NCI-H446 (cell line): ENCODE measurements at regions not wholly inside any gene's neighbourhood (a gene's known extent, or its start where the extent isn't known, plus 50 kb on each side); places are given as distances from the start of the nearest gene placed in this dataset.

Source experiments
- DNase-seq, 2 experiments: peaks; one replicate each; lab custom pipeline; 2025; lab: John Stamatoyannopoulos, UW

DNA sequence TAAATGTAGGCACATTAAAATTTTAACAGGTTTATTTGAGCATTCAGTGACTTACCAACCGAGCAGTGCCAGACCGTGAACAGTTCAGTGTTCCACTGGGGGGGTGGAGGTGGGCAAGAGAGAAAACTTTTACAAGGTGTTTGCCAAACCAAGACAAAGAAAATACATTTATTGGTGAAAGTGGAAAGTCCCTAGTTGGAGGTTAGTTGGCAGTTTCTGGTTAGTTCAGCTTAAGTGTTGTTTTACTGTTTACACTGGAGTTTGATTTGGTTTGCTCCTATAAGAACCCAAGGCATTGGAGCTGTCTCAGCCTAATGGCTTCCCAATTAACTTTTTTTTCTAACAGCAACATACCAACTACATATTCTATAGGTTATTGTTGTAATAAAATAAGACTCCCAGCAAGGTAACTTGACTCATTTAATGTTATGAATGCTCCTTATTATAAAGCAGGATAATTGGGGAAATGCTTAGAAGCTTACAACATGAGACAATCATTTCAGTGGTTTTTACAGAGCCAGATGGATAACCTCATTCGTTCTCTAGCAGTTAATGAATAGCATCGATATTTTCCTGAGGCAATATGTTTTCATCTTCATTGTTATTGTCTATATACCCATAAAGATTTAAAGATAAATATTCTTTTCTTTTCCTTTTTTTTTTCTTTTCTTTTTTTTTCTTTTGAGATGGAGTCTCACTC is 115.8 kb downstream of the ETNK1 start:
- no peak for DNase-seq

DNA sequence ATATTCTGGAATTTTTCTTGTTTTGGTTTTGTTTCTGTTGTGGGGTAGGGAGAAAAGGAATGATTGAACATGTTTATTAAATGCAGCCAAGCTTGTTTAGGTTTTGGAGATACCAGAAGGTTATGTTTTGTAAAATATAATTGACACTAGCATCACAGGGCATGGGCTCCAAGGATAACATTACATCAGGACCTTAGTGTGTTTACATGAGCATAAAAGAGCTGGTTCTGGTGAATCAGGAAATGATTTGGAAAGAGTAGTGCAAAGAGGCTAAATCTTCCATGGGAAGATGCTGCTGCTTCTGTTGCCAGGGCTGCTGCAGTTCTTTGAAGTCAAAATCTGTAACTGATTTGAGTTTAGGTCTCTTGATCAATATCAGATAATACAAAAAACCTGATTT is 118.7 kb downstream of the ETNK1 start:
- no peak for DNase-seq

- DNase-seq, result no peak
These were observed 119.2 kb downstream of the ETNK1 start for GRCh38 chr12:22744197-22744596.

GRCh38 chr12:22746720-22747119 is 121.7 kb downstream of the ETNK1 start:
- no peak for DNase-seq

- DNase-seq, result no peak
These were observed 130.7 kb downstream of the ETNK1 start for GRCh38 chr12:22755629-22756028.

DNA sequence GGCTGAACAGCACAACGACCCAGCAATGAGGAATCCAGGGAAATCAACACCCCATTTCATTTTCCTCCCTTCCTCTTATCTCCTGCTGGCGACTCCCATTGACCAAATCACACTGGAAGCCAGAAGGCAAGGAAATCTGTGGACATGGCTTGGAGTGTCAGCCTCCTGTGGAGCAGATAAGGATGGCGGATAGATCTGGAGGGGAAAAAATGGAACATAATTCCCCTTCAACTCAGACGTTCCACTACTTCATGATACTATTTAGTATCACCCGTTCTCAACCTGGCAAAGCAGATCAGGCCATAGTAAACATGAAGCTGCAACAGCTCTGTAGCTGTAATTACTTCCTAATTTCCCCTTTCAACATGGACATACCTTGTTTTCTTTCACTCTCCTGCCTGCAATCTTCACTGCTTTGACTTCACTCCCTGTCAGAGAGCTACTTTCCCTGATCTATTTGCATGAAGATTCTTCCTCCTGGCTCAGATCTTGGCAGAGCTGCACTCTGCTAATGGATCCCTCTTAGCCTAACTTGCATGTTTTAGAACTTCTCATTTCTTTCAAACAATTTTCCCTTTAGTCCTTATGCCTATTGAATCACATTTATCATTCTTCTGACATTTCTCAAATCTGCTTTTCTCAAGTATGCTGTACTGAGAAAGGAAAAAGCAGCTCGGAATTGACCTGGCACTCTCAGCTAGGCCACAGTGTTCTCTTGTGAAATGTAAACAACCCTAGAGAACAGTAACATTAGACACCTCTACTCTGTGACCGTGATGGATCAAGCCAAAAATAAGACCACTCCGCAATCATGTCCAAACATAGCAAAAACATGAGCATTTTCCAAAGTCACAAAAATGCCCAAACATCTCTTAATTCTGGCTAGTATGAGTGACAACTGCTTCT is 135.1 kb downstream of the ETNK1 start:
- no peak for DNase-seq

DNA sequence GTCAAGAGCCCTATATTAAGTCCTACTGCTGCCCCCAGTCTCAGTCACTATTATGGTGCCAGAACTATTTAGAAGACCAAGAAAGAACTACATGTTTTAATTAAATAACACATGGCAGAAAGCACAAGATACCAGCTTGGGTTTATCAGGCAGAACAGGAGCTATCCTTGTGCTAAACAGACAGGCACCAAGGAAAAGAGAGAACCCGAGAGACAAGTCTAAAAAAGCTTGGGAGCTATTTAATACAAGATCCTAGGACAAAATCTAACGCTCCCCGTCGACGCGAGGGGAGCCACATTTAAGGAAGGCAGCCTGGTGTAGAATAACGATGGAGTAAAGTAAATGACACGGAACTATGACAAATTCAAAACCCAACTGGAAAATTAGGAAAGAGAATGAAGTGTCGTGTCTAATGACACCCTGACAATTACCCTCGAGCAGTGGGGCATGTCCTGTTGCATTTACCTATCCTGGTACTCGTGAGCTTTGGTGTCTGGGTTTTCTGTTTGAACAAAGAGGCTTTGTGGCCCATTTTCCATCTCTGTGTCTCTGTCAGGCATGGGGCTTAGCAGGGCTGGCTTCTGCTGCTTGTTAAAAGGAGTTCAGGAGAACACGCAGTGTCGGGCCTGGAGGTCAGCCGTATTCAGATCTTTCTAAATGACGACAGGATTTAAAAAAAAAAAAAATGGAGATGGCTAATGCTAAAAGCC is 140.6 kb downstream of the ETNK1 start:
- DNase-seq, result no peak

GRCh38 chr12:22766911-22767420 is 142.0 kb downstream of the ETNK1 start:
- no peak for DNase-seq

- no peak for DNase-seq
These were observed 156.4 kb downstream of the ETNK1 start for GRCh38 chr12:22781339-22781738.

DNA sequence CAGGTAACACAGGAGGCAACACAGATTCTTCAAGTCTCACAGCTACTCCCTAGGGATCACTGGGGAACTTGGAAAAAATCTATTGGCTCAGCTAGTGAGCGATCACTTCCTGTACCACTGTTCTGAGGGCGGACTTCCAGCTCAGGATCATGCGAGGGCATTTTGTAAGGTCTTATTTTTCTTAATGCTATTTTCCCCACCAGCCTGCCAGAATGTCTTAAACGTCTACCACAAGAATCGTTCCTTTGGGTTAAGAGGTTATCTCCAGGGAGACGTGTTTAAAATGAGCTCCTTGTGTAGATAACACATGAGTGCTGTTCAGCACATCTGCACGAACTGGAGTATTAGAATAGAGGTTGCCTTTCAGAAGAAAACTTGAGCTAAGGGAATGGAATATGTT is 162.6 kb downstream of the ETNK1 start:
- DNase-seq, result no peak

DNA sequence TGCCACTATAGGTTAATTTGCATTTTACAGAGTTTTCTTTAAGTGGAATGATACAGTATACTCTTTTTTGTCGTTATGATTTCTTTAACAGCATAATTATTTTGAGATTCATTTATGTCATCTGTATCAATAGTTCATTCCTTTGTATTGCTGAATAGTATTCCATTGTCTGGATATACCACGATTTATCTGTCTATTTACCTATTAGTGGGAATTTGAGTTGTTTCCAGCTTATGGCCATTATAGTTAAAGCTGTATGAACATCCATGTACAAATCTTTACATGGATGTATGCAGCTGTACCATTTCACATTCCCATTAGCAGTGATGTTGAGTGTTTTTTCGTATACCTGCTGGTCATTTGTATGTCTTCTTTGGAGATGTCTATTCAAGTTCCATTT is 163.9 kb downstream of the ETNK1 start:
- no peak for DNase-seq

- no peak for DNase-seq
These were observed 167.2 kb downstream of the ETNK1 start for GRCh38 chr12:22792138-22792537.

DNA sequence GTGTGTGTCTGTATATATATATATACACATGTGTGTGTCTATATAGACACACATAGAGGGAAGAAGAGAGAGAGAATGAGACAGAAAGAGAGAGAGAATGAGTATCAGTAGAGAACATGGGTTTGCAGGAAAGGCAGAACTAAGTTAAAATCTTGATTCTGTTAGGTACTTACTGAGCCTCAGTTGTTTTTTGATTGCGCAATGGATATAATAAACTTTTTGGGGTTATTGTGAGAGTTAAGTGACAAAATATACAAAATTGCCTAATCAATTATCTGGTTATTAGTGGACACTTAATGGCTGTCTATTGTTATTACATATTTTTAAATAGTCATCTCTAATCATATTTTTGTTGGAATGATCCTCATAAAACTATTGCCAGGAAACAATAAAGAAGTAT is 169.0 kb downstream of the ETNK1 start:
- no peak for DNase-seq

- peak in 1 of 2 experiments; percentile 27 for DNase-seq
These were observed 172.1 kb downstream of the ETNK1 start for GRCh38 chr12:22796941-22797630.

GRCh38 chr12:22797701-22798100 is 172.7 kb downstream of the ETNK1 start:
- DNase-seq, result peak in 1 of 2 experiments; percentile 10

DNA sequence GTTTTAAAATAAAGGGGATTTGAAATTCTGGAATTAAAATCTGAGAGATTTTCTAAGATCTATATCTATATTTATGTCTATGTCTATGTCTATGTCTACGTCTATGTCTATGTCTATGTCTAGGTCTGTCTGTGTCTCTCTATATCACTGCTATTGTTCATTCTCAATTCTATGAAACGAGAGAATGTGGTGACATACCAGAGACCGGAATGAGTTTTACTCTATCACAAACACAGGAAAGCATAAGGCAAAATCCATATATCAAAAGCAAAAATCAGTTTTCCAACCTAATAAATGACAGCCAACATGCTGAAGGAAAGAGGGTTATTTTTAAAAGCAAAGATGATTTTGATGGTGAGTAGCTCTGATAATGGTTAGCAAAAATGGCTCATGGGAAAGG is 173.1 kb downstream of the ETNK1 start:
- no peak for DNase-seq

- DNase-seq, result no peak
These were observed 174.5 kb downstream of the ETNK1 start for GRCh38 chr12:22799503-22799902.

GRCh38 chr12:22800332-22800731 is 175.4 kb downstream of the ETNK1 start:
- DNase-seq, result no peak

GRCh38 chr12:22802883-22803630 is 178.1 kb downstream of the ETNK1 start:
- no peak for DNase-seq

GRCh38 chr12:22803725-22804124 is 178.8 kb downstream of the ETNK1 start:
- DNase-seq, result peak in 1 of 2 experiments; percentile 68

DNA sequence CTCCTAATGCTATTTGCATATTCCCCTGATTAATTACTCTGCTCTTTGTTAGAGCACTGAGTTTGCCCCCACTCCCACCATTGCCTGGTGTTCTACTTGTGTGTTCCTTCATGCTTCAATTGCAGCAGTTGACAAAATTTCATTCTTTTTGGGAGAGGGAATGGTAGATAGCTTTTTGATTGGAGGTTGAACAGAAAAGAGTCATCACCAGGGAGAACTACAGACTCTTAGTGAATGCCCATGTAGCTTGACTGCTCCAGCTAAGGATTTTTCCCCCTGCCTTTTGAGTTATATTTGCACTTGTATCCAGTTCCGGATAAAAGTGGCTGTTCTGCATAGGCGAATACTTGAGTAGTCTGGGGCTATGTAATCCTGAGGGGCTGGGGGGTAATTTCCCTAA is 183.9 kb downstream of the ETNK1 start:
- no peak for DNase-seq
